Motor neuron (in vitro differentiated cells): ENCODE measurements at regions not wholly inside any gene's neighbourhood (a gene's known extent, or its start where the extent isn't known, plus 50 kb on each side); places are given as distances from the start of the nearest gene placed in this dataset.

Source experiments
- ATAC-seq, 8 experiments: fragments of 200-7000 bp; cut with Tn5 transposase; replicated peaks in 6 of 8; 2 replicates each; pipeline ENCODE4 v1.8.0; 2021; ENCODE audit warnings: mild to moderate bottlenecking in 8 of 8, moderate library complexity in 8 of 8
- H3K27ac ChIP-seq, 2 donors: fragments of 250-450 bp; sonication (Bioruptor Pico); 2 replicates each; pipeline ENCODE4 v1.9.0; 2021; ENCODE audit warnings: antibody characterized with exemption in 2 of 2, mild to moderate bottlenecking in 2 of 2, moderate library complexity in 1 of 2
- H3K4me1 ChIP-seq, 2 donors: fragments of 250-450 bp; sonication (Bioruptor Pico); replicated peaks in 1 of 2; 2 replicates each; pipeline ENCODE4 v1.6.1; 2021; ENCODE audit warnings: antibody characterized with exemption in 2 of 2, mild to moderate bottlenecking in 2 of 2, moderate library complexity in 1 of 2
- H3K4me3 ChIP-seq, 5 donors: fragments of 250-450 bp; sonication (Bioruptor Pico); 2 replicates each; pipeline ENCODE4 v1.9.0; 2021; ENCODE audit warnings: antibody characterized with exemption in 5 of 5, mild to moderate bottlenecking in 5 of 5, moderate library complexity in 4 of 5
- WGBS, 10 experiments: fragments of 450-650 bp; shearing (Covaris generic); methylation state at CpG; one replicate each; pipeline ENCODE4 v1.0.0; 2022; 5-methylcytosine and 5-hydroxymethylcytosine counted together
- in situ Hi-C, 9 experiments: fragments of 400-800 bp; cut with MboI; loops; one replicate each; pipeline ENCODE4 v1.15.0; 2021; ENCODE audit warnings: low sequenced_read_pairs in 9 of 9, low pct_unique_long_range_greater_than_20kb in 2 of 9; ENCODE audit not compliant: unreplicated experiment in 9 of 9

GRCh38 chr9:90274725-90275124 is 367.9 kb downstream of the DIRAS2 start:
- 11 to 100% (median 90%) methylated on average over 1 to 4 of the region's 4 CpGs; no CpG with 5 or more reads in 5 of the 10 experiments for WGBS, 10 experiments
- Histone ChIP-seq H3K4me1 (no peaks in the 10 kb centered on the region), H3K27ac (no peak overlapping the region), H3K4me3 (no peak overlapping the region)
- in situ Hi-C loops, result no loop called here
- ATAC-seq, result no peak

DNA sequence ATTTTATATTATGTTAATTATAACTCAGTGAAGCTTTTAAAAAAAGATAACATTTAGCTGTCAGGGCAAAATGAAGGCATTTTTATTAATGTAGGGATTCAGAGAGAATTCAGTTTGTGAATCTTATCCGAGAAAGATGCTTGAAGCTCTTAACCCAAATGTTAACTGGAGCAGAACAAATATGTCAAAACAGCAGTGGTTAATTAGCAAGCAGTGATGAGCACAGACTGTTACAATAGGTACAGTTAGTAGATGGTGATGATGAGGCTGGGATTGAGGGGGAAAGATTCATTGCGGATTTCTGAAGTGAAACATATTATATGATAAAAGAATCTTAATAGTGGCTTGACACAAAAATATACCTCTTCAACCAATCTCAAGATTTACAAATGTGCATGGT is 356.7 kb downstream of the DIRAS2 start:
- H3K27ac ChIP-seq, result no peak overlapping the region
- 40 to 100% (median 65%) methylated on average over 1 to 2 of the region's 2 CpGs; no CpG with 5 or more reads in 2 of the 10 experiments for WGBS, 10 experiments
- H3K4me1 ChIP-seq, result peaks cover 0 to 11% of the 10 kb centered on the region in 2 donors
- peak in 1 of 8 experiments; percentile 32 for ATAC-seq
- H3K4me3 ChIP-seq, result no peak overlapping the region
- in situ Hi-C loops, result no loop called here

- Histone ChIP-seq H3K27ac (no peak overlapping the region), H3K4me1 (peaks cover 0 to 11% of the 10 kb centered on the region in 2 donors), H3K4me3 (no peak overlapping the region)
- 4 to 100% (median 61%) methylated on average over 1 to 7 of the region's 9 CpGs; no CpG with 5 or more reads in 1 of the 10 experiments for WGBS, 10 experiments
- in situ Hi-C loops, result no loop called here
- ATAC-seq, result peak in 1 of 8 experiments; percentile 25
Observed at GRCh38 chr9:90287567-90288274, 354.9 kb downstream of the DIRAS2 start.

- ATAC-seq, result peak in 2 of 8 experiments; percentile 19 to 24
- WGBS, 10 experiments, result 0 to 100% (median 67%) methylated on average over 1 to 2 of the region's 2 CpGs; no CpG with 5 or more reads in 4 of the 10 experiments
- Histone ChIP-seq H3K4me3 (no peak overlapping the region), H3K4me1 (peaks cover 0 to 11% of the 10 kb centered on the region in 2 donors), H3K27ac (no peak overlapping the region)
- in situ Hi-C loops, result no loop called here
Observed at GRCh38 chr9:90288275-90288639, 354.4 kb downstream of the DIRAS2 start.

DNA sequence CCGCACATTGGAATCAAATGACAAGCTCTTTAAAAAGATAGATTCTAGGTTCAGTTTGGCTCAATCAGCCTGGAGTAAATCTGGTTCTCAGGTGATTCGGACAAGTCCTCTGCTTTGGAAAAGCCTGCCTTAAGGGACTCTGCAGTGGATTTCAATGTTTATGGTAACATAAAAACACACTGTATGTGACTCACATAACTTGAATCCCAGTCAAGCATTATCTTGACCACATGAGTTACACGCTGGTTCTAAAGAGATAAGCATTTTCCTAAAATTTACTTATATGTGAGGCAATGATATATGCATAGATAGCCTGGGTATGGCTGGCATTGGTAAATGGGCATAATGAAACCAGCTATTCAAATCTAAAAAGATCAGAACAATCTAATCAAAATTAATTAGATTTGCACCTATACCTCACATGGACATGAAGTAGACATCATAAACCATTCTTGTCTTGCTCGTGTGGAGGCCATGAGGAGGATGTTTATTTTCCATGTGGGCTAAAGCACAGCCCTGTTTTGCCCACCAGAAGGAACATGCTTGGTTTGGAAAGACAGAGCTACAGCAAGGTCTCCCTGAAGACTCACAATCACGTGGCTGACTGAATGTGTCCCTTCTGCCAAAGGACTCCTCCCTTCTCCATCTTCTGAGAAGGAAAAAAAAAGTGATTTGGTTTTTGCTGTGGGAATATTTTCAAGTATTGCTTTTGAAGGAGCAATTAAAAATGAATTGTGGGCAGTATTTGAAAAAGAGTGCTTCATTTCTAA is 351.7 kb downstream of the DIRAS2 start:
- ATAC-seq, result peak in 2 of 8 experiments; percentile 68 to 74
- in situ Hi-C loops, result no loop called here
- Histone ChIP-seq H3K4me3 (no peak overlapping the region), H3K27ac (no peak overlapping the region), H3K4me1 (peaks cover 0 to 6% of the 10 kb centered on the region in 2 donors)
- WGBS, 10 experiments, result 25 to 100% (median 85%) methylated on average over 1 to 5 of the region's 5 CpGs

DNA sequence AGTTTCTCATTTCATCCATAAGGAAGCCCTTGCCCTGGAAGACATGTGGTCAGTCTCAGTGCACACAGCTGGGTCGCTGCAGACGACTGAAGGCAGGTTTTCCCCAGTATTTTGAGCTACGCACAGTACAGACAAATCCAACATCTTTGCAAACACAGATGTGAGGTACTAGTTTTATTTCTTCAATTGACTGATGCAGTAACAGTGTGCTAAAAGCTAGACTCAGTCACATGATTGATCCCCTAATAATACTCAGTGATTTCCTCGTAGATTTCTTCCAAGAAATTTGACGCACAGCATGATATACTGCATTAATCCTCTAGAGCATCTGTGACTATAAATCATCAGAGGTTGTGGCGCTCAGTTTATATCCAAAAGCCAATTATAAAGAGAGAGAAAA is 346.1 kb downstream of the DIRAS2 start:
- peaks cover 17 to 35% of the 10 kb centered on the region in 2 donors for H3K4me1 ChIP-seq
- in situ Hi-C loops, result no loop called here
- WGBS, 10 experiments, result 20 to 64% (median 34%) methylated on average over 1 to 5 of the region's 6 CpGs
- peak overlapping the region in 1 of 2 donors; percentile 12 for H3K27ac ChIP-seq
- peak in 6 of 8 experiments; percentile 28 to 79 (median 70) for ATAC-seq
- no peak overlapping the region for H3K4me3 ChIP-seq

DNA sequence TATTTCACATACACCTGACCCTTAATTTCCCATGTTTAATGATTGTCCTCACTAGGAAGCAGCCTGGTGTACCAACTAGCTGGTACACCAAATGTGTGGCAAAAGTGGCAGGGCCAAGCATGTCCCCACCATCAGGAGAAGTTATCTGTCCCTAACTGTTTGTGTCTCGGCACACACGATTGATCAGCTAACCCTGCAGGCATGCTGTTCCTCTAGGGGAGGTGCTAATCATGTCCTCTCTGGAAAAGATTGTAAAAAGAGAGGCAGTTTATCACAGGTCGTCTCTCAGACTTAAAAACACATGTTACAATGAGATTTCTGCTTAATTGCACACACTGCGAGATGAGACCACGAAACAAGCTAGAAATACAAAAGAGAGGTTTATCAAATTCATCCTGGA is 342.7 kb downstream of the DIRAS2 start:
- WGBS, 10 experiments, result 43 to 100% (median 57%) methylated on average over 3 to 5 of the region's 5 CpGs; no CpG with 5 or more reads in 3 of the 10 experiments
- no peak overlapping the region for H3K27ac ChIP-seq
- ATAC-seq, result no peak
- peaks cover 17 to 37% of the 10 kb centered on the region in 2 donors for H3K4me1 ChIP-seq
- no peak overlapping the region for H3K4me3 ChIP-seq
- in situ Hi-C loops, result no loop called here

- ATAC-seq, result peak in 2 of 8 experiments; percentile 5
- 20 to 60% (median 36%) methylated on average over 1 to 3 of the region's 3 CpGs; no CpG with 5 or more reads in 1 of the 10 experiments for WGBS, 10 experiments
- Histone ChIP-seq H3K4me3 (no peak overlapping the region), H3K4me1 (peaks cover 17 to 37% of the 10 kb centered on the region in 2 donors), H3K27ac (peak overlapping the region in 1 of 2 donors; percentile 4)
- in situ Hi-C loops, result no loop called here
Observed at GRCh38 chr9:90300611-90301276, 341.9 kb downstream of the DIRAS2 start.

GRCh38 chr9:90301277-90301653 is 341.4 kb downstream of the DIRAS2 start:
- in situ Hi-C loops, result no loop called here
- 0 to 38% (median 0%) methylated on average over 1 to 8 of the region's 8 CpGs; no CpG with 5 or more reads in 1 of the 10 experiments for WGBS, 10 experiments
- H3K4me3 ChIP-seq, result no peak overlapping the region
- peak; percentile 95 to 100 (median 98) for ATAC-seq
- peaks cover 14 to 32% of the 10 kb centered on the region in 2 donors for H3K4me1 ChIP-seq
- peak overlapping the region in 1 of 2 donors; percentile 4 for H3K27ac ChIP-seq

DNA sequence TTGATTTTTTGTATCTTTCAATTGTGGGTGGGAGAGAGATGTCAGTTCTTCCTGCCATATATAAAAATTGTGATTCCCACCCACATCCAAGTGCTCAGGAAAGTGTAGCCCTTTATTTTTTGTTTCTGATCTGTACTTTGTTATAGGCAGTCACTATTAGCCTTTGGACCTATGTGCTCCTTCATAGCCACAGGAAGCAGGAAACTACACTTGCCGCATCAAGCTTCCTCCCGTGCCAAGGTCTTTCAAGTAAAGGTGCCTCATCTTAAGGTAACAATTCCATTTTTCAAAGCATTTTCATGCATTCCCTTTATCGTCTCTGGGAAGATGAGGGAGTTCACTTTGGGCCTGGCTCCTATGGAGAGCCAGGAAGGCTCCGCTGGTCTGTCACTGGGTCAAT is 339.0 kb downstream of the DIRAS2 start:
- in situ Hi-C loops, result no loop called here
- WGBS, 10 experiments, result 20 to 100% (median 86%) methylated on average over 1 to 4 of the region's 4 CpGs; no CpG with 5 or more reads in 1 of the 10 experiments
- peaks cover 26 to 45% of the 10 kb centered on the region in 2 donors for H3K4me1 ChIP-seq
- H3K27ac ChIP-seq, result no peak overlapping the region
- ATAC-seq, result no peak
- H3K4me3 ChIP-seq, result no peak overlapping the region

- Histone ChIP-seq H3K4me3 (no peak overlapping the region), H3K27ac (no peak overlapping the region), H3K4me1 (peaks cover 16 to 32% of the 10 kb centered on the region in 2 donors)
- WGBS, 10 experiments, result 83 to 100% (median 92%) methylated on average over 1 to 2 of the region's 11 CpGs; no CpG with 5 or more reads in 7 of the 10 experiments
- in situ Hi-C loops, result no loop called here
- no peak for ATAC-seq
Observed at GRCh38 chr9:90306158-90306557, 336.5 kb downstream of the DIRAS2 start.

DNA sequence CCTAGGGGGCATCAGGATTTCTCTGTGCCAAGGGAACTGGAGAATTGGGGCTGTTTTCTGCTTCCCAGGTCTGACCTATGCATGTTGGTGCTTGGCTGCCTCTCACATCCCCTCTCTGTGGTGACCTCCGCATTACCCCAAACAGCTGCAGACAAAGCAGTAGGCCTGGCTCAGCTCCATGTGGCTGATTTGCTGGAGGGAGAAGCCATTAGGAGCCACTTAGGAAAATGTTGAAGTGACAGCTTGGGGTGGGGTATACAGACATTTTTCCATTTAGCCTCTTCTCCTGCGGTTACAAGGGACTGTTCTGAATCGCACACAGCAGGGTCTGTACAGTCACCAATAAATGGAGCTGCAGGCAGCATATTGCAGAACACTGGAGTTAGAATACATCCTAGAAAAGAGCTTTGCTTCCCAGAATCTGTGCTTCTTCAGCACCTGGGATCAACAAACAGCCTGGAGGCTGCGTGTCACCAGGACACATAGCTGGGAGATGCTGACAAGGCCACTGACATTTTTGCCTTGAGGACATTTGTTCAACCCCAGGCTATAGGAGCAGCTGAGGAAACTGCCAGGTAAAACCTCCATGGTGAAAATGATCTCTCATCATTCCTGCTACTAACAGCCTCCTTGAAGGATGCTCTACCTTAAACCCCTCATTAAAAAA is 335.3 kb downstream of the DIRAS2 start:
- 20 to 100% (median 43%) methylated on average over 1 to 4 of the region's 4 CpGs; no CpG with 5 or more reads in 3 of the 10 experiments for WGBS, 10 experiments
- H3K4me3 ChIP-seq, result no peak overlapping the region
- H3K4me1 ChIP-seq, result peaks cover 16 to 26% of the 10 kb centered on the region in 2 donors
- peak overlapping the region; percentile 48 to 61 for H3K27ac ChIP-seq
- in situ Hi-C loops, result no loop called here
- peak in 5 of 8 experiments; percentile 86 to 93 (median 89) for ATAC-seq
